ENCODE measurements at regions not wholly inside any gene's neighbourhood (a gene's known extent, or its start where the extent isn't known, plus 50 kb on each side); places are given as distances from the start of the nearest gene placed in this dataset.

- Histone ChIP-seq H3K4me1 (no peaks in the 10 kb centered on the region), H3K27me3 (no peaks in the 10 kb centered on the region), H3K36me3 (no peaks in the 10 kb centered on the region), H3K9me3 (no peaks in the 10 kb centered on the region), H3K4me3 (ENCODE audit: low read depth, low read length) (no peak overlapping the region)
- no peak for DNase-seq
- no peak for TF ChIP-seq CTCF (IDR thresholded peaks at IDR 0.05; ENCODE audit: low read depth, low read length)
These were observed 248.8 kb downstream of the C3orf38 start for GRCh38 chr3:88398581-88398980.

- H3K4me3 ChIP-seq (ENCODE audit: low read depth, low read length) = no peak overlapping the region
- H3K9me3 ChIP-seq = no peaks in the 10 kb centered on the region
- no peaks in the 10 kb centered on the region for H3K36me3 ChIP-seq
- DNase-seq = no peak
- no peaks in the 10 kb centered on the region for H3K27me3 ChIP-seq
- H3K4me1 ChIP-seq = no peaks in the 10 kb centered on the region
- TF ChIP-seq CTCF (IDR thresholded peaks at IDR 0.05; ENCODE audit: low read depth, low read length) = no peak
These were observed 253.6 kb downstream of the C3orf38 start for GRCh38 chr3:88403319-88403718.

- Histone ChIP-seq H3K9me3 (no peaks in the 10 kb centered on the region), H3K4me1 (no peaks in the 10 kb centered on the region), H3K36me3 (no peaks in the 10 kb centered on the region), H3K4me3 (ENCODE audit: low read depth, low read length) (no peak overlapping the region), H3K27me3 (no peaks in the 10 kb centered on the region)
- no peak for TF ChIP-seq CTCF (IDR thresholded peaks at IDR 0.05; ENCODE audit: low read depth, low read length)
- DNase-seq = no peak
These were observed 258.3 kb downstream of the C3orf38 start for GRCh38 chr3:88408097-88408496.

- no peak for DNase-seq
- no peak for TF ChIP-seq CTCF (IDR thresholded peaks at IDR 0.05; ENCODE audit: low read depth, low read length)
- no peaks in the 10 kb centered on the region for H3K36me3 ChIP-seq
- no peaks in the 10 kb centered on the region for H3K9me3 ChIP-seq
- H3K4me1 ChIP-seq = no peaks in the 10 kb centered on the region
- no peak overlapping the region for H3K4me3 ChIP-seq (ENCODE audit: low read depth, low read length)
- no peaks in the 10 kb centered on the region for H3K27me3 ChIP-seq
These were observed 259.2 kb downstream of the C3orf38 start for GRCh38 chr3:88408935-88409334.

- Histone ChIP-seq H3K36me3 (no peaks in the 10 kb centered on the region), H3K27me3 (no peaks in the 10 kb centered on the region), H3K4me3 (ENCODE audit: low read depth, low read length) (no peak overlapping the region), H3K4me1 (no peaks in the 10 kb centered on the region), H3K9me3 (no peaks in the 10 kb centered on the region)
- TF ChIP-seq CTCF (IDR thresholded peaks at IDR 0.05; ENCODE audit: low read depth, low read length) = no peak
- no peak for DNase-seq
These were observed 260.5 kb downstream of the C3orf38 start for GRCh38 chr3:88410259-88410658.

GRCh38 chr3:88412346-88412745 is 262.6 kb downstream of the C3orf38 start:
- Histone ChIP-seq H3K9me3 (no peaks in the 10 kb centered on the region), H3K4me3 (ENCODE audit: low read depth, low read length) (no peak overlapping the region), H3K4me1 (no peaks in the 10 kb centered on the region), H3K36me3 (no peaks in the 10 kb centered on the region), H3K27me3 (no peaks in the 10 kb centered on the region)
- no peak for TF ChIP-seq CTCF (IDR thresholded peaks at IDR 0.05; ENCODE audit: low read depth, low read length)
- no peak for DNase-seq

All from BE2C (cell line).